ENCODE measurements at regions not wholly inside any gene's neighbourhood (a gene's known extent, or its start where the extent isn't known, plus 50 kb on each side); places are given as distances from the start of the nearest gene placed in this dataset.

DNA sequence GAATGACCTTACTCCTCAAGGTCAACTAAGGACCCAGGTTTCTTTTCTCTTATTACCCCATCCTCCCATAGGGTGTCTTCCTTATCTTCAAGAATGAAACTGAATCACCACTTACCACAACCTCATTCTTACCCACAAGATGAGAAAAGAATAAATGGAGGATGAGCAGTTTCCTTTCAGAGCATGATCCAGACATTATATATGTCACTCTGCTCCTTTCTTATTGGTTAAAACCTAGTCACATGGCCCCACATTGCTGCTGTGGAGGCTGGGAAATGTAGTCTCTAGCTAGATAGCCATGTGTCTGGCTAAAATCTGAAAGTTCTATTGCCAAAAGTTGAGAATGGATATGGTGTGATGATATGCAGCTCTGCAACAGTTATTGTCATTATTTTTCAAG is 62.4 kb upstream of the RAI2 start:
- DNase-seq (ENCODE audit: low spot score): peak; percentile 8

DNA sequence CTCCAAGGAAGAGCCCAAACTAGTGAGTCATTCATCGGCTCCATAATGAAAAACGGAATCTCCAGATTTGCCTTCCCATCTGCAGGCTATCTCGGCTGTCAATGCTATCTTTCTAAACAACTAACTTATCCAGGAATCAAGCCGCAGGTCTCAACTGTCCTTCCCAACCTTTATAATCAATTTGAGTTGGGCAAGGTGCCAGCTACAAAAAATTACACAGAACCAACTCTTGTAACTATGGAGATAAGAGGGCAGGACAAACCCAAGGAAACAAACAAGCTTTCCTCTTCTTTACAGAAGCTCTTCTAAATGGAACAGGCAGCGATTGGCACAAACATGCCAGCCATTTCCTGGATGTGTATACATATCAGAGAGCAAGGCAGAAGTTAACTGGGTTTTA is 61.2 kb upstream of the RAI2 start:
- no peak for DNase-seq (ENCODE audit: low spot score)

DNA sequence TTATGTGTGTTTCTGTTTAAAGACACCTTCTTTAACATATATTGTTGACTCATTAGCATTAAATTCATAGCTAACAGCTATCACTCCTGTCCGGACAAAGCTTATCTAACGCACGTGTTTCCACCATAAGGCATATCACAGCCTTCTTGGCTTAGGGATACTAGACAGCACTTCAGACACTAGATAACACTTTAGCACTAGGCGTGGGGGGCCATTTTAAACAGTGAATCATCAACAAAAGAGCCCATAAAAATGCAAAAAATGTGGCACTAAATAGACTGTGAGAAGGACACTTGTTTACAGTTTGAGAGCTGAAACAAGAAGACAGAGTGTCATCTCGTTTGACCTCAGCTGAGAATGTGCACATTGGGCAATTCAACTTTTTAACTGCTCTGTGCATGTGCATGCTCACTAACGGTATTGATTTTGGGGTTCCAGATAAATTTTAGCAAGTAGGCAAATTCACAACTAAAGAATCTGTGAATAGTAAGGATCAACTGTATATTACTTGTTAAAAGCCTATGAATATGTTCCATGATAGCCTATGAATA is 58.9 kb upstream of the RAI2 start:
- DNase-seq (ENCODE audit: low spot score): no peak

DNA sequence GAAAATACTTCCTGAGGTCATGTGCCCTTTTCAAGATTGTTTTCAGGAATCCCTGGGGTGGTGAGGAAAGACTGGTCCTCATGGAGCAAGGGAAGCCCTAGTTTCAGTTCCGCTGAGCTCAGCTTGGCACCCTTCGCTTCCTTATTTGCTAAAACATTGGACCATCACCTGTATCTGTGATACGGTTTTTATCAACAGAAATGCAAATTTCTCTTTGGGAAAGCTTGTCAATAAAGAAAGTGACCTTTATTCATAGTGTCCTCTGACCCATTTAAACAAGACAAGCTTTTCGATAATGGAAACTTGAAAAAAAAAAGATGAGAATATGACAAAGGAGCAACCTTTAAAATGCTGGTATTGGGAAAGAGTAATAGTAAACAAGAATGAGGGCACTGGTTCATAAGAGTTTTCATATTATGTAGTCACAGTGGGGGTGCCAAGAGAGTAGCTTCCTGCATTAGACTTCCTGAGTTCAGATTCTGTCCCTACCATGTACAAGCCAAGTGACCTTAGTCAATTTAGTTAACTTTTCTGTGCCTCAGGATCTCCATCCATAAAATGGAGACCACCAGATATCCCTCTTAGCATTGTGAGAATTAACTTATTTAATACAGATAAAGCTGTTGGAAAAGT is 57.0 kb upstream of the RAI2 start:
- DNase-seq (ENCODE audit: low spot score): no peak

DNA sequence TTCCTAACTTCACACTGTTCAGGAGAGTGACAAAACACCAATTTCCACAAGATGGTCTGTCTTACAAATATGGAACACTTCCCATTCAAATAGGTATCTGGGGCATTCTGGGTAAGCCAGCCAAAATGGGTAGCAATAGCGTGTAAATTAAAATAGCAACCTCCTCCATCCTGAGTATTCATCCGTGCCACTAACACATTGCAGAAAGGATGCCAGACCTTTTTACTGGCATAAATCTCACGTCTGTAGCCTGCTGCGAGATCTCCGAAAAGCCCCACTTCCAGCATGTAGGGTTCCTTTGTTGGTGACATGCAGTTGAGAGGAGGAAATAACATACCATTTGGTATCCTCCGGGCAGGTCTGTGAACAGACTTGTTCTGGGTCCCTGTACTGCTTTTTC is 52.7 kb upstream of the RAI2 start:
- no peak for DNase-seq (ENCODE audit: low spot score)

Measured in H4 (cell line).